GM19395 (cell line): ENCODE measurements at regions not wholly inside any gene's neighbourhood (a gene's known extent, or its start where the extent isn't known, plus 50 kb on each side); places are given as distances from the start of the nearest gene placed in this dataset.

Experiments used
- ATAC-seq: cut with Tn5 transposase; IDR thresholded peaks from one replicate; pipeline ENCODE4 v1.9.1; 2021; ENCODE audit warnings: mild to moderate bottlenecking, moderate library complexity; ENCODE audit not compliant: unreplicated experiment

DNA sequence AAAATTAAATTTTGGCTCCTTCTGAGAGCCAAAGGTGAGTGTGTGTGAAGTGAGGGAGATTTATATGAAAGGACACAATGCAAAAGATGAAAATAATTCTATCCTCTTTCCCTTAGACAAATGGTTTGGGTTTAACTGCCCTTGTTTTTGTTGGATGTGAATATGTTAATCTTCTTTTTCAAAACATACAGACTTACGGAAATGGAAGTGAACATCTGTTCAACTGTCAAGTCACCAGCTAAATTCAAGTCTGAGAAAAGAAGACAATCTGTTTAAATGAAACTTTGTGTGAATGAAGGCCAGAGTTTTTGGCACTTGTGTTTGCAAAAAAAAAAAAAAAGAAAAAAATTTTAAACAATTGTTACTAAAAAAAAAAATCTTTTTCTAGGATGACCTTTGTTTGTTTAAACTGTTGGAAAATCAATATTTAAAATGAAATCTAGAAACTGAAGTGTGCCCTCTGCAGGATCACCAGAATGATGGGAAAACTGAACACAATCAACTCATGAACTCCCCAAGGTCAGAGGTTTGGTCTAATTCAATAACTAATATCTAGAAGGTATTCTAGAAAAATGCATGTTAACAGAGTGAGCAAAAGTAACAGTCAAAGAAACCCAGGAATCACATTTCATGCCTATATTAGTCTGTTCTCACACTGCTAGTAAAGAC lies 448.8 kb downstream of the FLRT2 start:
- no peak for ATAC-seq

DNA sequence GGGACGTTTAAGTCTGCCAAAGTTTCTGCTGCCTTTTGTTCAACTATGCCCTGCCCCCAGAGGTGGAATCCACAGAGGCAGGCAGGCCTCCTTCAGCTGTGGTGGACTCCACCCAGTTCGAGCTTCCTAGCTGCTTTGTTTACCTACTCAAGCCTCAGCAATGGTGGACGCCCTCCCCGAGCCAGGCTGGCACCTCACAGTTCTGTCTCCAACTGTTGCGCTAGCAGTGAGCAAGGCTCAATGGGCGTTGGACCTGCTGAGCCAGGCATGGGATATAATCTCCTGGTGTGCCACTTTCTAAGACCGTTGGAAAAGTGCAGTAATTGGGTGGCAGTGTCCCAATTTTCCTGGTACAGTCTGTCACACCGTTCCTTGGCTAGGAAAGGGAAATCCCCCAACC lies 444.7 kb downstream of the FLRT2 start:
- no peak for ATAC-seq

DNA sequence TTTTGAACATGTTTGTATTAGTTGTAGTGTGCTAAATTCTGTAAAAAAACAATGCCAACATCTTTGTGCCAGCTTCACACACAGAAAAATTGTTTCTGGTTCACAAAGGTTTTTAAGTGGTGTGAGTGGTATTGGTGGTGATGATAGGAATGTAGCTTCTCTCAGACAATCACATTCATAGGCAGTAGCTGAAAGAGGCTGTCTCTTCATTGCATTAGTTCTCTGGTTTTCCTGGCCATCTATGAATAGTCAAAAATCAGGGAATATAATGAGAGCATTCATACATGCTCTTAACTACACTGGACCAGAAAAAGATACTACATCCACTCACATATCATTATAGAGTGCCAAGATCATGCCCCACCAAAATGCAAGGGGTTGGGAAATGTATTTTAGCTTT lies 433.5 kb downstream of the FLRT2 start:
- ATAC-seq: no peak

DNA sequence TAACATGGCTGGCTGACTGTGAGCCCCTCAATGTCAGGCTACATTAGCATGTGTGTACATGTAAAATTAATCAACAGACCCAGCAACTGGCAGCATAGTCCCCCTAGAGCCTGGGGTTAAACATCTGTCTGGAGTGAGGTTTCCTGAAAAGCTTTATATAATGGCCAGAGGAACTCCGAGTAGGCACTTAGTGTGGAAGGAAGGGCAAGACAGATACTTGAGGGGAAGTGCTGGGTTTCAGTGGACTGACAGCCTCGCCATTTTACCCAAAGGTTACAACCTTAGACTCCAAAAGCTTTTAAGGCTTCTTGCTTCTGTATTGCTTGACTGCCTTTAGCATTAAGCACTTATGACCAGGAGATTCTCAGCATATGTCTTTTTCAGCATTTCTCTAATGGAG lies 430.8 kb downstream of the FLRT2 start:
- ATAC-seq: no peak

DNA sequence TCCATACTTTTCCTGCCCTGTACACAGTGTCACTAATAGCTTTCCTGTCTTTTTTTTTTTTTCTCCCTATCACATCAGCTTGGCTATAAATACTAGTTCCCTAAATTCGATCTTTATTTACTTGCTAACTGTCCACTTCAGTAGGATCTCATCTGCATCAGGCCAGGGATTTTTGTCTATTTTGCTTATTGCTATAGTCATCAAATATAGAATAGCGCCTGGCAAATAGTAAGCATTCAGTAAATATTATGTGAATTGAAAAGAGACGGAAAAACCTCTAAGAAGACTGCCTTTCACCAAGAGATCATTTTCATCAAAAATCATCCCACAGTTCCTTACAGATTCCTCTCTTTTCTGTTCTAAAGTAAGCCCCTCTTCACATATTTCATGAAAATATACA lies 429.1 kb downstream of the FLRT2 start:
- no peak for ATAC-seq

DNA sequence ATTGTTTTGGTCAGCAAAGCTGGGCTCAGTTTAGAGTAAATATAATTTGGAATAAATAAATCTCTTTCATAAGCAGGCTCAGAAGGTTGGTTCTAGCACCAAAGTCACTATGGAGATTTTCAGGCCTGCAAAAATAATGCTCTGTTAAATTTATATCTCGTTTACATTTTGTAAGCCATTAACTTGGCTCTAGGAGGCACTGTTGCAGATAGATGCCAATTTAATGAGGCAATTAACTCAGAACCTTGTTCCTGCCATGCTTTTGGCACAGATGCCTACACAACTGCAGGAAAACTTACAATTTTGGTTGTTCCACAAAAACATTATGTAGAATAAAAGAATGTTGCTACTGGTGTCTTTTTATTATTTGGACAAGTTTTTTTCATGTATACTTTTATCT lies 428.1 kb downstream of the FLRT2 start:
- ATAC-seq: no peak

DNA sequence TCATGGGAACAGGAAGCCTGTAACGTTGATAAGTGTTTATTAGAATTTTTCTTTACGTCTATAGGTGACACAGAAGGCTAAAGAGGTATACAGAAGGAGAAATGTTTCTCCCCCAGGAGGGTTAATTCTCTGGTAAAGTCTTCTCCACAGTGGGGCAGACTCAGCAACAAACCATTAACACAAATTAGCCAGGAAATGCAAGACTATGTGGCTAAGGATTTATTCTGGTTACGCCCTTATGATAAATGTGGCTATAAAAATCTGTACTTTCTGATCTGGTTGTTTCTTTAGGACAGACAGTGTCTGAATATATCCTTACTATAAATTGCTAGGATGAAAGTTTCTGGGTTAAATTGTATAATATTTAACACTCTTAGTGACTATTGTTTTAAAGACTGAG lies 423.3 kb downstream of the FLRT2 start:
- no peak for ATAC-seq

DNA sequence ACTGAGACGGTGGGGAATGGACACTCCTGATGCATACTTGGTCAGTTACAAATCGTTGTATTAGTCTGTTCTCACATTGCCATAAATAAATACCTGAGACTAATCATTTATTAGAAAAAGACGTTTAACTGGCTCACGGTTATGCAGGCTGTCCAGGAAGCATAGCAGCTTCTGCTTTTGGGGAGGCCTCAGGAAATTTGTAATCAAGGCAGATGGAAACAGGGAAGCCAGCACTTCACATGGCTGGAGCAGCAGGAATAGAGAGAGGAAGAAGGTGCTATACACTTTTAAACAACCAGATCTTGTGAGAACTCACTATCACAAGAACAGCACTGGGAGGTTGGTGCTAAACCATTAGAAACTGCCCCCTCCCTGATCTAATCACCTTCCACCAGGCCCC lies 418.2 kb downstream of the FLRT2 start:
- ATAC-seq: no peak

DNA sequence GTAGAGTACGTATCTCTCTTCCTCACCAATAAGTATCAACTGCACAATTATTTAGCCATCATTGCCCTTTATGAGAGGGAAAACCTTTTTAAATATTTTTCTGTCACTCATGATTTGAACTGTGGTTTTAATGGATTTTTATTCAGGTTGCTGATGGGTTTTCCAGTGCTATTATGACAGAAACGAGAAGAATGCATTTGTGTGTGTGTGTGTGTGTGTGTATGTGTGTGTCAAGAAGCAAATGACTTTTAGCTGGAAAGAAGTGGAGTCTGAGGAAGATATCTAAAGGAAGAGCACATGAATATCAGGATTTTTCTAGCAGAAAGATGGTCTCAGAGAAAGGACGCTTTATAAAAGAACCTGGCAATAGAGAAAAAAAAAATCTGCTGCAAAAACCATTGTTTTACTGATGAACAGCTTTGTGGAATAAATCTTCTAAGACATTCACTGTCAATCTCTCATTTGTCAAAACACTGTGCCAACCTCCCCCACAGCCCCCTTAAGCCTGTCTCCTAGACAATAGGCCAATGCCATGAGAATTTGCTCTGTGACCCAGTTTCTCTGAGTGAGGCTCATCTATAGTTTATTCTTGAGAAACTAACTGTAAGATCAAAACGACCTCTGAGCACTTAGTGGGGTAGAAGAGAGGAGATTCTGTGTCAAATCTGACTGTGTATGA lies 417.7 kb downstream of the FLRT2 start:
- no peak for ATAC-seq

DNA sequence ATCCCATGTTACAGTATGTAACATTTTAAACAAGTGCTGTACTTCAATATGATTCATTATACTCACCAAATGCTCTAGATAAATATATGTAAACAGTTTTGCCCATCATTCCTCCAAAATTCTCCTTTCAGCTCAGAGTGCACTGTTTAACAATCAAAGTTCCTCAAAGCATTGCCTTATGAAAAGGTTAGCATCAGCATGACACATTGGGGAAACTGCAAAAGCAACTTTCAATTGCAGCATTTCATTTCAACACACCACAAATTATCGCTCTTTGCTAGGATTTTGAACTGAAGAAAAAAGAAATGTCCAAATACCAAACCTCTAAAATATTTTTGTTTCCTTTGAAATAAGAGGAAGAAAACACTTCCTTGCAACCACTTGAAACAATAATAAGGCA lies 413.2 kb downstream of the FLRT2 start:
- ATAC-seq: no peak

DNA sequence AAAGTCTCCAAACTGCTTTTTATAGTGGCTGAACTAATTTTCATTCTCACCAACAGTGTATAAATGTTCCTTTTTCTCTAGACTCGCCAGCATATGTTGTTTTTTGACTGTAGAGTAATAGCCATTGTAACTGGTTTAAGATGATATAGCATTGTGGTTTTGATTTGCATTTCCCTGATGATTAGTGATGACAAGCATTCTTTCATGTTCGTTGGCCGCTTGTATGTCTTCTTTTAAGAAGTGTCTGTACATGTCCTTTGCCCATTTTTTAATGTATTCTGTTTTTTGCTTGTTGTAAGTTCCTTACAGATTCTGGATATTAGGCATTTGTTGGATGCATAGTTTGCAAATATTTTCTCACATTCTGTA lies 404.9 kb downstream of the FLRT2 start:
- ATAC-seq: peak; percentile 62

DNA sequence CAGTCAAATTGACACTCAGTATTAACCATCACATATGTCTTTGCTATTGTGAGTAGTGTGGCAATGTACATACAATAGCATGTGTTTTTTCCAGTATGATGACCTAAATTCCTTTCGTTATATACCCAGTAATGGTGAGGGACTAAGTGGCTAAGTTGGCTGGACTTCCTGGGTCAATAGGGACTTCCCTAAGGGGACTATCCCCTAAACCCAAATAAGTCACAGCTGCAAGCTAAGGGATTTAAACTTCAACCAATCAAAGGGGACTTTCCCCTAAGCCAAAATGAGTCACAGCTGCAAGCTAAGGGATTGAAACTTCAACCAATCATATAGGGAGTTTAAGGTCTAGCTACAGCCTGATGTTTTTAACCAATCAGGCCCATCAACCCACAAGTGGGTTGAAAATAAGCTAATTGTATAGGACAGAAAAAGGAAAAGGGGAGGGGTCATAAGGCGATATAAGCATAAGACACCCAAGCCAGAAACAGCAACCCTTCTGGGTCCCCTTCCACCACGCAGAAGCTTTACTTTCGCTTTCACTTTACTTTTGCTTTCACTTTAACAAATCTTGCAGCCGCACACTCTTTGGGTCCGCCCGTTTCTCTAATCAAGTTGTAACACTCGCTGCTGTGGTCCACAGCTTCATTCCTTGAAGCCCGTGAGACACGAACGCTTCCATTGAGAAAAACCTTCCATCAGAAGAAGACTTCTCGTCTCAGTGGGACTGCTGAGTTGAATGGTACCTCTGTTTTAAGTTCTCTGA lies 404.4 kb downstream of the FLRT2 start:
- peak; percentile 94 for ATAC-seq

DNA sequence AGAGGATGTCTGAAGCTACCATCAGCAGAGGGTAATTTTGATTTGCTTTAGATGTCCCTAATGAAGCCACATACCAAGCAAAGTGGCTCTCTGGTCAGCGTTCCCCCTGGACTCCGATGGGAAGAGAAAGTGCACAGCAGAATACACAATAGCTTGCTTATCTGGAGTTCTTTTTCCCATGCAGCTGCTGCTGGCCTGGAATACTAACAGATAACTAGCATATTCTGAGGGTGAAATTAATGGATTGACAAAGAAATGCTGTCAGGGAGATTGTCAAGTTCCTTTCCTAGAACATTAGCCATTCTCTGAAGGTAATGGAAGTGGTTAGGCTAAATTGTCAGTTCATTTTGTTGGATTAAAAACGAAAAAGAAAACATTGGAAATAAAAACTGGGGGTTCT lies 391.3 kb downstream of the FLRT2 start:
- no peak for ATAC-seq

DNA sequence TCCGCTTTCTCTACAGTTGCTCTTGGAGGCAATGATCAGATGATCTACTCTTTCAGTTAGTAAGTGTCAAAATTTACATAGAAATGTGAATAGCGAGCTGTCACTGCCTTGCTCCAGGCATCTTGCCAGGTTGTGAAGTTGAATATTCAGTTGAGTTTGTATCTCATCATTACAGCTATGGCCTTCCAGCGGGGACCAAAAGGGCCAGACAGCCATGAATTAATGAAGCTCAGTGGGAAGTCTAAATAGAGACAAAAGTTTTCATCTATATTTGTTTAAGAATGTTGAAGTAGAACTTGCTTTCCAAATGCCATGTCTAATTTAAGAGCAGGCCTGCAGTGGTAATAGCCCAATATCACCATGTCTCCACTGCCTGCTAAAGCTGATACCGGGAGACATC lies 387.8 kb downstream of the FLRT2 start:
- ATAC-seq: no peak

DNA sequence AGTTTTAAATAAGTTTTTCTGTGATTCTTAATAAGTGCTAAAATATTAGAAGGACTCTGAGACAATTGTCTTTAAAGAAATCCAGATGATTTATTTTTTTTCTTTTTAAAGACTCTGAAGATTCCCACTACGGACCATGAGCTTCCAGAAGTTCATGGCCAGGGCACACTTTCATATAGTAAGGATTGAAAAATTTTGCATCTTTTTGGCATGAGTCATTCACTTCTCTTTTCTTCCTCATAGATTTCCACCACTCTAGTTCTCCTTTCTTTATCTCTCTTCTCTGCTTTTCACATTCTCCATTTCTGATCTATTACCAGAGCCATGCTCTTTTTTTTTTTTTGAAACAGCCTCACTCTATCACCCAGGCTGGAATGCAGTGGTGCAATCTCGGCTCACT lies 385.8 kb downstream of the FLRT2 start:
- ATAC-seq: no peak

DNA sequence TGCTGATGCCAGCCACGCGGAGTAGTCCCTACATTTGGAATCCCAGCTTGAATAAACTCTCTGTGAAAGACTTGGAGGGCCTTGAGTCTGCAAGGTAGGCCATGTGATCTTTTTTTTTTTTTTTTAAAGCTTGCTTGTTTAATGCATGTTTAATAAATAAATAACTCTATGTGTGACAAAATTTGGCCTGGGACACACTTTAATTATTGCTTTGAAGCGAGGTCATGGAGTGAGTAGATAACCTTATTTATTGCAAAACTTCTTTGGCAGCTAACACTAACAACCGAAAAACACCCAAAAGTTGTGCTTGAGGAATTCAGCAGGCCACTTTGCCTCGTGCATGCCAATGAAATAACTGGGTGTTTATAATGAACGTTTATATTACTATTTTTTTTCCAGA lies 382.2 kb downstream of the FLRT2 start:
- ATAC-seq: no peak

DNA sequence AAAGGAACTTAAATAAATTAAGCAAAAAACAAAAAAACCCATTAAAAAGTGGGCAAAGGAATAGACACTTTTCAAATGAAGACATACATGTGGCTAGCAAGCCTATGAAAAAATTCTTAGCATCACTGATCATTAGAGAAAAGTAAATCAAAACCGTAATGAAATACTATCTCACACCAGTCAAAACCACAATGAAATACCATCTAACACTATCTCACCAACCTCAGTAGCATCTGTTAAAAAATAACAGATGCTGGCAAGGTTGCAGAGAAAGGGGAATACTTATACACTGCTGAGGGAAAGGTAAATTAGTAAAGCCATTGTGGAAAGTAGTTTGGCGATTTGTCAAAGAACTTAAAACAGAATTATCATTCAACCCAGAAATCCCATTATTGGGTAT lies 381.1 kb downstream of the FLRT2 start:
- no peak for ATAC-seq

DNA sequence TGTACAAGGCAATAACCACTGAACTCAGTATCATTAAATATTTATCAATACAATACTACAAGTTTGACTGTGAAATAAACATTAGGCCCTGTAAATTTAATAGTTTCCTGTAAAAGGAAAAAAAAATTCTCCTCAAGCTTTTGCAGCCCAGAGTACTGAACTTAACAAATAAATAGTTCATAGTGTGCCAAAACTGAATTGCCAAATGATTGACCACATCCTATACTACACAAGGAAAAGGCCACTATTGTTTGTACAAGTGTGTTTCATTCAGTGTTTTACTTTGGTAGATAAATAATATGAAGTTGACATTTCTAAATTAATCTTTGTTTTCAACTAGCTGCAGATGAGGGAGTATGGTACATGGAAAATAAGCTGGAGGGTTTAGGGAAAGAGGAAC lies 379.6 kb downstream of the FLRT2 start:
- no peak for ATAC-seq

DNA sequence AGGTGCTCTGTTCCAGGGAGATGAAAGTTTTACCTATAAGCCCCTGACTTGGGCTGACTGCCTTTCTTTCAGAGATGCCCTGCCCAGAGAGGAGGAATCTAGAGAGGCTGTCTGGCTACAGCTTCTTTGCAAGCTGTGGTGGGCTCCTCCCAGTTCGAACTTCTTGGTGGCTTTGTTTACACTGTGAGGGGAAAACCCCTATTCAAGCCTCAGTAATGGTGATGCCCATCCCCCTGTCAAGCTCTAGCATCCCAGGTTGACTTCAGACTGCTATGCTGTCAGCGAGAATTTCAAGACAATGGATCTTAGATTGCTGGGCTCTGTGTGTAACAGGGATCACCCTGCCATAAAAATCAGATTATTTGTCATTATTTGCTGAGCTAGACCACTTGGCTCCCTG lies 377.6 kb downstream of the FLRT2 start:
- ATAC-seq: no peak

DNA sequence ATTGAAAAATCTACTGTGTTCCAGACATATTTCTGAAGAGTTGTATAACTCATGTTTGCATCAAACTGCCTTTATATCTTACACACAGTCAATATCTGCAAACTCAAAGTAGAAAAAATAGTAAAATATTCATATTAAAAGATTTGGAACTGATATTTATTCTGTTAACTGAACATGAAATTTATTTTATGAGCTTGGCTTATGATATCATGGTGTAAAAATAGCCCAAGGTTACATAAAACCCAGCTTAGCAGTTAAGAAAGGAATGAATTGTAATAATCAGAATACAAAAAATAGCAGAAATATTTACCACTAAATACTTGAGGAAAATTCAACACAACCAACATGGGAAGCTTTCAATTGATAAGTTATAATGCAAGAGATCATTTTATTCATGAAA lies 367.9 kb downstream of the FLRT2 start:
- no peak for ATAC-seq

DNA sequence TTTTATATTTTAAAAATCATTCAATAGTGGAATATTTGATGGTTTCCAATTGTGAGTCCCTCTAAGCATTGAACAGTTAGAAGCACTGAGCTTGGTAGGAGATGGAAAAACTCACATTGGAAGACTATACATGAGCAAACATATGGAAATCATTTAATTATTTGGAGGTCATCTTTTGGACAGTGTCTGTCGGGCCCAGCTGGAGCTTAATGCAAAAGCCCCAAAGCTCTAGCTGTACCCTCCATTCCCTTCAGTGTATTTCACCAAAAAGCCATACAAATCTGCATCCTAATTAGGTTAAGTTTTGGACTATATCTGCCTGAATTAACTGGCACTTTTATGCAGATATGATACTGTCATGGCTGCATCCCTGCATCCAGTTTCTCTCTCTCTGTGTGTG lies 365.7 kb downstream of the FLRT2 start:
- ATAC-seq: no peak

DNA sequence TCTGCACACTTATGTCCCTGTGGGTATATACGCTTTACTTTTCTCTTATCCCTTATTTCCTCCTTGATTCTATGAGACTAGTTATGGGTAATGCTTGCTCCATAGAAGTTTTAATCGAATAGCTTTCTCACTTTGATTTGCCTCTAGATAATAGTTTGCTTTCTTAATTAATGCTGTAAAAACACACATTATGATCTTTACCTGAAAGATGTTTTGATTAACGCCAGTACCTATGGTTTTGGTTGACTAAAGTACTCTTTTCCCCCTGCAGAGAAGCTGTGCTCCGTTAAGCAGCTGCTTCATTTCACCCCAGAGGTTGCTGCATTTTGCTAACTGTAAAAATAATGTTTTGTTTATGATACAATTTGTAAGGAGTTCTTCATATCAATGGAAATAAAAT lies 362.3 kb downstream of the FLRT2 start:
- no peak for ATAC-seq
